ENCODE measurements at regions not wholly inside any gene's neighbourhood (a gene's known extent, or its start where the extent isn't known, plus 50 kb on each side); places are given as distances from the start of the nearest gene placed in this dataset.

DNA sequence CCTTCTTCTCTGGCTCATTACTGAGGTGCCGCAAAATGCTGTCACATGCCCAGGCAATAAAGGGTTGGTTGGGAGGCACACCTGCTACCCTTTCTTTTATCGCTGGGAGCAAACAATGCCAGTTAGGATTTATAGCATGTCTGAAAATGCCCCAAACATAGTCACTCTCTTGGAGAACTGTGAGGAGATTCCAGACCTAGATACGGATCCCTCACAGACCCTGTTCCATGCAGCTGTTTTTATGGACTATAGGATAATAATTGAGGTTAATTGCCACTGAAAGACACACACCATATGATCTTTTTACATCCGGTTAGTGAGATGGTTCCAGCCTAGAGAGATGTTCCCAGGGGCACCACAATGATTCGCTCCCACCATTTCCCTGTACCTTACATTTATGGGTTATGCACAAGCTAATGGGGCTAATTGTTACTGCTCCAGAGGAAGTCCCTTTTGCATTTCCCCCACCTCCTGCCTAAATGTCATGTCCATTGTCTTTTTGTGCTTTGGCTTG, 318.1 kb downstream of the PIK3R1 start:
- no peaks in the 10 kb centered on the region for H3K27me3 ChIP-seq (ENCODE audit: control insufficient read depth, insufficient read depth, low read length)
- ChIA-PET POLR2A (no interaction called here), CTCF (interaction anchor here (0.7 kb wide), 1 partner anchor 52 kb away, joined by 3 read pairs; no protein-coding TSS in a partner anchor)
- no peak for DNase-seq (ENCODE audit: low read depth)
- H3K36me3 ChIP-seq (ENCODE audit: control insufficient read depth, insufficient read depth, low read length), result no peaks in the 10 kb centered on the region
- TF ChIP-seq, protein P1, sequence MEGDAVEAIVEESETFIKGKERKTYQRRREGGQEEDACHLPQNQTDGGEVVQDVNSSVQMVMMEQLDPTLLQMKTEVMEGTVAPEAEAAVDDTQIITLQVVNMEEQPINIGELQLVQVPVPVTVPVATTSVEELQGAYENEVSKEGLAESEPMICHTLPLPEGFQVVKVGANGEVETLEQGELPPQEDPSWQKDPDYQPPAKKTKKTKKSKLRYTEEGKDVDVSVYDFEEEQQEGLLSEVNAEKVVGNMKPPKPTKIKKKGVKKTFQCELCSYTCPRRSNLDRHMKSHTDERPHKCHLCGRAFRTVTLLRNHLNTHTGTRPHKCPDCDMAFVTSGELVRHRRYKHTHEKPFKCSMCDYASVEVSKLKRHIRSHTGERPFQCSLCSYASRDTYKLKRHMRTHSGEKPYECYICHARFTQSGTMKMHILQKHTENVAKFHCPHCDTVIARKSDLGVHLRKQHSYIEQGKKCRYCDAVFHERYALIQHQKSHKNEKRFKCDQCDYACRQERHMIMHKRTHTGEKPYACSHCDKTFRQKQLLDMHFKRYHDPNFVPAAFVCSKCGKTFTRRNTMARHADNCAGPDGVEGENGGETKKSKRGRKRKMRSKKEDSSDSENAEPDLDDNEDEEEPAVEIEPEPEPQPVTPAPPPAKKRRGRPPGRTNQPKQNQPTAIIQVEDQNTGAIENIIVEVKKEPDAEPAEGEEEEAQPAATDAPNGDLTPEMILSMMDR (IDR thresholded peaks at IDR 0.05; ENCODE audit: insufficient read depth, low read depth, low read length), result no peak
- H3K4me3 ChIP-seq (ENCODE audit: low read depth, low read length), result no peak overlapping the region

GRCh38 chr5:68534131-68534940, 318.8 kb downstream of the PIK3R1 start:
- Histone ChIP-seq H3K36me3 (ENCODE audit: control insufficient read depth, insufficient read depth, low read length) (no peaks in the 10 kb centered on the region), H3K27me3 (ENCODE audit: control insufficient read depth, insufficient read depth, low read length) (no peaks in the 10 kb centered on the region), H3K4me3 (ENCODE audit: low read depth, low read length) (no peak overlapping the region)
- no peak for DNase-seq (ENCODE audit: low read depth)
- TF ChIP-seq, protein P1 (IDR thresholded peaks at IDR 0.05; ENCODE audit: insufficient read depth, low read depth, low read length), result no peak
- POLR2A ChIA-PET, result no interaction called here
- CTCF ChIA-PET, result interaction anchor here (0.7 kb wide), 1 partner anchor 53 kb away, joined by 3 read pairs; no protein-coding TSS in a partner anchor

GRCh38 chr5:68534956-68535520, 319.5 kb downstream of the PIK3R1 start:
- POLR2A ChIA-PET, result interaction anchor here (0.6 kb wide), 1 partner anchor 736 kb away, joined by 3 read pairs; no protein-coding TSS in a partner anchor
- TF ChIP-seq, protein P1 (IDR thresholded peaks at IDR 0.05; ENCODE audit: insufficient read depth, low read depth, low read length), result no peak
- Histone ChIP-seq H3K36me3 (ENCODE audit: control insufficient read depth, insufficient read depth, low read length) (no peaks in the 10 kb centered on the region), H3K27me3 (ENCODE audit: control insufficient read depth, insufficient read depth, low read length) (no peaks in the 10 kb centered on the region), H3K4me3 (ENCODE audit: low read depth, low read length) (no peak overlapping the region)
- no peak for DNase-seq (ENCODE audit: low read depth)
- CTCF ChIA-PET, result interaction anchor here (1.0 kb wide), 1 partner anchor 125 kb away, joined by 3 read pairs; no protein-coding TSS in a partner anchor

GRCh38 chr5:68538814-68539420, 323.4 kb downstream of the PIK3R1 start:
- POLR2A ChIA-PET, result no interaction called here
- CTCF ChIA-PET, result no interaction called here
- no peak overlapping the region for H3K4me3 ChIP-seq (ENCODE audit: low read depth, low read length)
- TF ChIP-seq, protein P1 (IDR thresholded peaks at IDR 0.05; ENCODE audit: insufficient read depth, low read depth, low read length), result no peak
- no peaks in the 10 kb centered on the region for H3K27me3 ChIP-seq (ENCODE audit: control insufficient read depth, insufficient read depth, low read length)
- no peaks in the 10 kb centered on the region for H3K36me3 ChIP-seq (ENCODE audit: control insufficient read depth, insufficient read depth, low read length)
- DNase-seq (ENCODE audit: low read depth), result no peak

Measured in BJ (cell line).